Naive thymus-derived CD8-positive, alpha-beta T cell (primary cell): ENCODE measurements at regions not wholly inside any gene's neighbourhood (a gene's known extent, or its start where the extent isn't known, plus 50 kb on each side); places are given as distances from the start of the nearest gene placed in this dataset.
A peak's percentile ranks its signal among the peaks of the same experiment; 100 is the strongest.

Source experiments
- ATAC-seq, 2 donors: fragments of 150-1000 bp; cut with Tn5 transposase in 1 of 2; sonication (Bioruptor Pico), chemical (Tn5 transposase) in 1 of 2; 1 replicate in 1 of 2; 2 replicates in 1 of 2; pipeline ENCODE4 v1.10.0; 2021; ENCODE audit warnings: mild to moderate bottlenecking in 2 of 2, moderate library complexity in 2 of 2
- POLR2A ChIA-PET: fragments of 350-600 bp; sonication (Branson Sonifier 250); formaldehyde crosslinking; loops from one replicate; lab custom pipeline; 2021; ENCODE audit warnings: antibody characterized with exemption; lab: Charles Lee
- DNase-seq, 10 donors: peaks; one replicate each; pipeline versions ENCODE4 v3.0.0 to v3.0.0-alpha.2; 2020 to 2022
- H3K27ac Mint-ChIP-seq, 10 donors: one replicate each; pipeline ENCODE4 v1.8.0; 2020 to 2022; ENCODE audit warnings: mild to moderate bottlenecking in 10 of 10, mixed read lengths in 10 of 10, moderate library complexity in 4 of 10, inconsistent platforms in 1 of 10
- H3K27me3 Mint-ChIP-seq, 5 donors: one replicate each; pipeline ENCODE4 v1.8.0; 2021 to 2022; ENCODE audit warnings: mixed read lengths in 5 of 5
- H3K36me3 Mint-ChIP-seq, 3 donors: one replicate each; pipeline ENCODE4 v1.8.0; 2020 to 2022; ENCODE audit warnings: mixed read lengths in 3 of 3, mild to moderate bottlenecking in 2 of 3, inconsistent platforms in 1 of 3
- H3K4me1 Mint-ChIP-seq, 4 donors: one replicate each; pipeline ENCODE4 v1.8.0; 2021 to 2022; ENCODE audit warnings: mixed read lengths in 4 of 4
- H3K4me3 Mint-ChIP-seq, 10 donors: one replicate each; pipeline ENCODE4 v1.8.0; 2020 to 2022; ENCODE audit warnings: mild to moderate bottlenecking in 10 of 10, mixed read lengths in 10 of 10, moderate library complexity in 6 of 10, inconsistent platforms in 1 of 10
- H3K9me3 Mint-ChIP-seq, 9 donors: one replicate each; pipeline ENCODE4 v1.8.0; 2020 to 2022; ENCODE audit warnings: mixed read lengths in 9 of 9, mild to moderate bottlenecking in 3 of 9, inconsistent platforms in 1 of 9, moderate library complexity in 1 of 9

- no peaks in the 10 kb centered on the region for H3K36me3 Mint-ChIP-seq
- no peaks in the 10 kb centered on the region for H3K9me3 Mint-ChIP-seq
- H3K4me1 Mint-ChIP-seq, result no peaks in the 10 kb centered on the region
- peaks cover 17 to 54% (median 21%) of the 10 kb centered on the region in 5 donors for H3K27me3 Mint-ChIP-seq
- POLR2A ChIA-PET, result no interaction called here
- ATAC-seq (no peak), DNase-seq (no peak)
- H3K4me3 Mint-ChIP-seq, result no peak overlapping the region
- H3K27ac Mint-ChIP-seq, result no peak overlapping the region
Measured at GRCh38 chr5:135691044-135691443, 112.3 kb upstream of the CXCL14 start.

- POLR2A ChIA-PET, result no interaction called here
- DNase-seq (no peak), ATAC-seq (no peak)
- H3K4me3 Mint-ChIP-seq, result no peak overlapping the region
- no peaks in the 10 kb centered on the region for H3K9me3 Mint-ChIP-seq
- H3K27ac Mint-ChIP-seq, result no peak overlapping the region
- H3K27me3 Mint-ChIP-seq, result peaks cover 17 to 57% (median 19%) of the 10 kb centered on the region in 5 donors
- H3K36me3 Mint-ChIP-seq, result no peaks in the 10 kb centered on the region
- H3K4me1 Mint-ChIP-seq, result no peaks in the 10 kb centered on the region
Measured at GRCh38 chr5:135690466-135690865, 111.7 kb upstream of the CXCL14 start.

GRCh38 chr5:135689506-135689905 lies 110.7 kb upstream of the CXCL14 start:
- H3K27me3 Mint-ChIP-seq, result peaks cover 17 to 57% (median 21%) of the 10 kb centered on the region in 5 donors
- no peak for DNase-seq
- H3K36me3 Mint-ChIP-seq, result no peaks in the 10 kb centered on the region
- no peak for ATAC-seq
- POLR2A ChIA-PET, result no interaction called here
- no peak overlapping the region for H3K27ac Mint-ChIP-seq
- H3K4me1 Mint-ChIP-seq, result no peaks in the 10 kb centered on the region
- no peaks in the 10 kb centered on the region for H3K9me3 Mint-ChIP-seq
- H3K4me3 Mint-ChIP-seq, result no peak overlapping the region

GRCh38 chr5:135688385-135688784 lies 109.6 kb upstream of the CXCL14 start:
- DNase-seq (no peak), ATAC-seq (no peak)
- peaks cover 17 to 57% (median 21%) of the 10 kb centered on the region in 5 donors for H3K27me3 Mint-ChIP-seq
- peak overlapping the region in 1 of 10 donors; percentile 14 for H3K27ac Mint-ChIP-seq
- no peaks in the 10 kb centered on the region for H3K4me1 Mint-ChIP-seq
- no peak overlapping the region for H3K4me3 Mint-ChIP-seq
- POLR2A ChIA-PET, result no interaction called here
- no peaks in the 10 kb centered on the region for H3K36me3 Mint-ChIP-seq
- no peaks in the 10 kb centered on the region for H3K9me3 Mint-ChIP-seq

GRCh38 chr5:135683189-135683588 lies 104.4 kb upstream of the CXCL14 start:
- Mint-ChIP-seq H3K27ac (no peak overlapping the region), H3K4me3 (no peak overlapping the region), H3K27me3 (peaks cover 6 to 19% (median 14%) of the 10 kb centered on the region in 5 donors), H3K36me3 (peaks cover 0 to 27% (median 5%) of the 10 kb centered on the region in 3 donors), H3K9me3 (peaks cover 5 to 43% (median 29%) of the 10 kb centered on the region in 9 donors), H3K4me1 (no peaks in the 10 kb centered on the region)
- DNase-seq, result no peak
- POLR2A ChIA-PET, result no interaction called here
- ATAC-seq, result no peak

- Mint-ChIP-seq H3K4me3 (no peak overlapping the region), H3K36me3 (peaks cover 0 to 37% (median 5%) of the 10 kb centered on the region in 3 donors), H3K27ac (peak overlapping the region in 1 of 10 donors; percentile 60), H3K9me3 (peaks cover 17 to 67% (median 48%) of the 10 kb centered on the region in 9 donors), H3K27me3 (peaks cover 0 to 19% (median 3%) of the 10 kb centered on the region in 5 donors), H3K4me1 (no peaks in the 10 kb centered on the region)
- ATAC-seq (no peak), DNase-seq (no peak)
- POLR2A ChIA-PET, result no interaction called here
Measured at GRCh38 chr5:135680713-135681112, 101.9 kb upstream of the CXCL14 start.

- ATAC-seq, result no peak
- H3K27me3 Mint-ChIP-seq, result peaks cover 0 to 19% (median 1%) of the 10 kb centered on the region in 5 donors
- no peak overlapping the region for H3K4me3 Mint-ChIP-seq
- POLR2A ChIA-PET, result no interaction called here
- H3K36me3 Mint-ChIP-seq, result peaks cover 0 to 37% (median 5%) of the 10 kb centered on the region in 3 donors
- DNase-seq, result no peak
- peaks cover 17 to 74% (median 48%) of the 10 kb centered on the region in 9 donors for H3K9me3 Mint-ChIP-seq
- H3K27ac Mint-ChIP-seq, result no peak overlapping the region
- H3K4me1 Mint-ChIP-seq, result no peaks in the 10 kb centered on the region
Measured at GRCh38 chr5:135678640-135679268, 100.0 kb upstream of the CXCL14 start.

GRCh38 chr5:135671966-135672365 lies 93.2 kb upstream of the CXCL14 start:
- Mint-ChIP-seq H3K27me3 (peaks cover 3 to 27% (median 8%) of the 10 kb centered on the region in 5 donors), H3K36me3 (peaks cover 0 to 4% (median 0%) of the 10 kb centered on the region in 3 donors), H3K4me1 (no peaks in the 10 kb centered on the region), H3K27ac (no peak overlapping the region), H3K9me3 (peaks cover 4 to 21% (median 12%) of the 10 kb centered on the region in 9 donors), H3K4me3 (no peak overlapping the region)
- POLR2A ChIA-PET, result no interaction called here
- no peak for ATAC-seq
- no peak for DNase-seq

- peak overlapping the region in 1 of 10 donors; percentile 28 for H3K4me3 Mint-ChIP-seq
- H3K27me3 Mint-ChIP-seq, result peaks cover 3 to 35% (median 14%) of the 10 kb centered on the region in 5 donors
- DNase-seq, result no peak
- peaks cover 0 to 13% (median 9%) of the 10 kb centered on the region in 9 donors for H3K9me3 Mint-ChIP-seq
- H3K36me3 Mint-ChIP-seq, result peaks cover 0 to 2% (median 0%) of the 10 kb centered on the region in 3 donors
- no peak overlapping the region for H3K27ac Mint-ChIP-seq
- POLR2A ChIA-PET, result no interaction called here
- ATAC-seq, result no peak
- H3K4me1 Mint-ChIP-seq, result no peaks in the 10 kb centered on the region
Measured at GRCh38 chr5:135671052-135671705, 92.4 kb upstream of the CXCL14 start.

GRCh38 chr5:135670588-135670987 lies 91.8 kb upstream of the CXCL14 start:
- Mint-ChIP-seq H3K4me1 (no peaks in the 10 kb centered on the region), H3K36me3 (no peaks in the 10 kb centered on the region), H3K4me3 (peak overlapping the region in 1 of 10 donors; percentile 28), H3K27me3 (peaks cover 7 to 41% (median 18%) of the 10 kb centered on the region in 5 donors), H3K27ac (no peak overlapping the region), H3K9me3 (peaks cover 0 to 7% (median 4%) of the 10 kb centered on the region in 9 donors)
- ATAC-seq, result no peak
- no peak for DNase-seq
- POLR2A ChIA-PET, result no interaction called here

- Mint-ChIP-seq H3K27ac (no peak overlapping the region), H3K4me1 (no peaks in the 10 kb centered on the region), H3K36me3 (no peaks in the 10 kb centered on the region), H3K27me3 (peaks cover 7 to 44% (median 18%) of the 10 kb centered on the region in 5 donors), H3K9me3 (peaks cover 0 to 2% (median 0%) of the 10 kb centered on the region in 9 donors), H3K4me3 (no peak overlapping the region)
- POLR2A ChIA-PET, result no interaction called here
- DNase-seq (no peak), ATAC-seq (no peak)
Measured at GRCh38 chr5:135669416-135669815, 90.6 kb upstream of the CXCL14 start.

- Mint-ChIP-seq H3K36me3 (no peaks in the 10 kb centered on the region), H3K4me1 (peaks cover 0 to under 1% (median 0%) of the 10 kb centered on the region in 4 donors), H3K27me3 (peaks cover 7 to 51% (median 18%) of the 10 kb centered on the region in 5 donors), H3K4me3 (no peak overlapping the region), H3K9me3 (peaks cover 0 to 1% (median 0%) of the 10 kb centered on the region in 9 donors), H3K27ac (no peak overlapping the region)
- DNase-seq (no peak), ATAC-seq (no peak)
- POLR2A ChIA-PET, result no interaction called here
Measured at GRCh38 chr5:135667673-135668072, 88.9 kb upstream of the CXCL14 start.

GRCh38 chr5:135667204-135667603 lies 88.4 kb upstream of the CXCL14 start:
- ATAC-seq (no peak), DNase-seq (no peak)
- POLR2A ChIA-PET, result no interaction called here
- Mint-ChIP-seq H3K9me3 (no peaks in the 10 kb centered on the region), H3K4me1 (peaks cover 0 to 2% (median 0%) of the 10 kb centered on the region in 4 donors), H3K36me3 (no peaks in the 10 kb centered on the region), H3K27ac (no peak overlapping the region), H3K27me3 (peaks cover 7 to 54% (median 18%) of the 10 kb centered on the region in 5 donors), H3K4me3 (no peak overlapping the region)
